KMS-11 (cell line): ENCODE measurements at regions not wholly inside any gene's neighbourhood (a gene's known extent, or its start where the extent isn't known, plus 50 kb on each side); places are given as distances from the start of the nearest gene placed in this dataset.

Experiments
- H2AFZ ChIP-seq: fragments of 200-600 bp; sonication (generic); 2 replicates; pipeline ENCODE4 v1.6.1; 2016; ENCODE audit warnings: antibody characterized with exemption, mixed run types, low read depth
- H3K27ac ChIP-seq: fragments of 200-600 bp; sonication (generic); 2 replicates; pipeline ENCODE4 v1.6.1; 2016; ENCODE audit warnings: mild to moderate bottlenecking, mixed run types
- H3K27me3 ChIP-seq: fragments of 200-600 bp; sonication (generic); 2 replicates; pipeline ENCODE4 v1.6.1; 2017; ENCODE audit warnings: mild to moderate bottlenecking, low read depth, mixed run types, moderate library complexity; ENCODE audit not compliant: insufficient read depth
- H3K36me3 ChIP-seq: fragments of 200-600 bp; sonication (generic); 2 replicates; pipeline ENCODE4 v1.6.1; 2017; ENCODE audit warnings: mild to moderate bottlenecking, mixed run types; ENCODE audit not compliant: insufficient read depth
- H3K4me1 ChIP-seq: fragments of 200-600 bp; sonication (generic); 2 replicates; pipeline ENCODE4 v1.6.1; 2016; ENCODE audit warnings: mild to moderate bottlenecking, low read depth, mixed run types; ENCODE audit not compliant: poor library complexity, severe bottlenecking
- H3K4me2 ChIP-seq: fragments of 200-600 bp; sonication (generic); 2 replicates; pipeline ENCODE4 v1.7.0; 2016; ENCODE audit warnings: mild to moderate bottlenecking, mixed run types
- H3K4me3 ChIP-seq: fragments of 200-600 bp; sonication (generic); IDR thresholded peaks from 2 replicates; pipeline ENCODE4 v1.6.1; 2017; ENCODE audit warnings: low read depth, low read length, mixed read lengths; ENCODE audit not compliant: insufficient read depth
- H3K79me2 ChIP-seq: fragments of 200-600 bp; sonication (generic); 2 replicates; pipeline ENCODE4 v1.6.1; 2016; ENCODE audit warnings: low read depth, mixed run types; ENCODE audit not compliant: insufficient read depth
- H3K9ac ChIP-seq: fragments of 200-600 bp; sonication (generic); 2 replicates; pipeline ENCODE4 v1.6.1; 2016; ENCODE audit warnings: mild to moderate bottlenecking, mixed run types
- H4K20me1 ChIP-seq: fragments of 200-600 bp; sonication (generic); 2 replicates; pipeline ENCODE4 v1.6.1; 2016; ENCODE audit warnings: mild to moderate bottlenecking, mixed run types; ENCODE audit not compliant: insufficient read depth
- TF ChIP-seq, protein P1 (sequence below): fragments of 200-600 bp; sonication (generic); conservative IDR thresholded peaks from 2 replicates; pipeline ENCODE4 v1.6.1; 2017; ENCODE audit warnings: low read depth, mild to moderate bottlenecking, antibody characterized with exemption, low read length, moderate library complexity, mixed read lengths

GRCh38 chr13:31042049-31042448, 109.6 kb downstream of the TEX26 start:
- Histone ChIP-seq H3K9ac (no peak overlapping the region), H3K27ac (no peak overlapping the region), H3K27me3 (peaks cover 16% of the 10 kb centered on the region; the same call in 1 of the 2 replicates), H4K20me1 (no peaks in the 10 kb centered on the region), H3K4me3 (no peak overlapping the region), H3K4me1 (peaks cover 18% of the 10 kb centered on the region), H3K36me3 (no peaks in the 10 kb centered on the region), H3K4me2 (no peak overlapping the region), H3K79me2 (no peaks in the 10 kb centered on the region), H2AFZ (no peak overlapping the region)
- TF ChIP-seq, protein P1, sequence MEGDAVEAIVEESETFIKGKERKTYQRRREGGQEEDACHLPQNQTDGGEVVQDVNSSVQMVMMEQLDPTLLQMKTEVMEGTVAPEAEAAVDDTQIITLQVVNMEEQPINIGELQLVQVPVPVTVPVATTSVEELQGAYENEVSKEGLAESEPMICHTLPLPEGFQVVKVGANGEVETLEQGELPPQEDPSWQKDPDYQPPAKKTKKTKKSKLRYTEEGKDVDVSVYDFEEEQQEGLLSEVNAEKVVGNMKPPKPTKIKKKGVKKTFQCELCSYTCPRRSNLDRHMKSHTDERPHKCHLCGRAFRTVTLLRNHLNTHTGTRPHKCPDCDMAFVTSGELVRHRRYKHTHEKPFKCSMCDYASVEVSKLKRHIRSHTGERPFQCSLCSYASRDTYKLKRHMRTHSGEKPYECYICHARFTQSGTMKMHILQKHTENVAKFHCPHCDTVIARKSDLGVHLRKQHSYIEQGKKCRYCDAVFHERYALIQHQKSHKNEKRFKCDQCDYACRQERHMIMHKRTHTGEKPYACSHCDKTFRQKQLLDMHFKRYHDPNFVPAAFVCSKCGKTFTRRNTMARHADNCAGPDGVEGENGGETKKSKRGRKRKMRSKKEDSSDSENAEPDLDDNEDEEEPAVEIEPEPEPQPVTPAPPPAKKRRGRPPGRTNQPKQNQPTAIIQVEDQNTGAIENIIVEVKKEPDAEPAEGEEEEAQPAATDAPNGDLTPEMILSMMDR: no peak

DNA sequence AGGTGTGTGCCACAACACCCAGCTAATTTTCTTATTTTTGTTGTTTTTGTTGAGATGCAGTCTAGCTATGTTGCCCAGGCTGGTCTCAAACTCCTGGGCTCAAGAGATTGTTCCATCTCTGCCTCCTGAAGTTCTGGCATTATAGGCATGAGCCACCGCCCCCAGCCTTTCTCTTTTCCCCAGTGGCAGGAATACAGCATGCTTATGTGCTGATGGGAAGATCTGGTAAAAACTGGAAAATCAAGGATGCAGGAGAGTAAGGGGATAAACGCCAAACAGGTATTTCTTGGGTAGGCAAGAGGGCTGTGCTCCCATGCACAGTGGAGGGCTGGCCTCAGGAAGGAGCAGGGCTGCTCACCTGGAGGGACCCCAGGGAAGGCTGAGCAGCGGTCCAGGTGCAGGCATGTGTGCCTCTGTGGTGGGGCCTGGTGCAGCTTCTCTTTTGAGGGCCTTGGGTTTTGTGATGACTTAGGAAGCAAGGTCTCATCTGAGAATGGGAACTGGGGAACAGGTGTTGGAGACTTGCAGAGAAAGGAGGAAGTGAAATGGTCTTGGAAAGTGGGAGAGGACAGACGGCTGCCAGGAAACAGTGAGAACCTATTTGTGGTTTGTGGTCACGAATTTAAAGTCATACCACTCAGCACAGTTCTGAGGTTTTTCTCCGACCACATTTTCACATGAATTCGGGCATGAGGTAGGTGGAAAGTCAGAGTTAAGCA, 106.5 kb downstream of the TEX26 start:
- Histone ChIP-seq H4K20me1 (no peaks in the 10 kb centered on the region), H3K36me3 (no peaks in the 10 kb centered on the region), H3K9ac (no peak overlapping the region), H2AFZ (no peak overlapping the region), H3K4me3 (no peak overlapping the region), H3K4me2 (peak overlapping the region; percentile 30; the same call in 1 of the 2 replicates), H3K79me2 (no peaks in the 10 kb centered on the region), H3K27me3 (peaks cover 16% of the 10 kb centered on the region; the same call in 1 of the 2 replicates), H3K4me1 (peaks cover 16% of the 10 kb centered on the region), H3K27ac (no peak overlapping the region)
- TF ChIP-seq, protein P1: no peak

DNA sequence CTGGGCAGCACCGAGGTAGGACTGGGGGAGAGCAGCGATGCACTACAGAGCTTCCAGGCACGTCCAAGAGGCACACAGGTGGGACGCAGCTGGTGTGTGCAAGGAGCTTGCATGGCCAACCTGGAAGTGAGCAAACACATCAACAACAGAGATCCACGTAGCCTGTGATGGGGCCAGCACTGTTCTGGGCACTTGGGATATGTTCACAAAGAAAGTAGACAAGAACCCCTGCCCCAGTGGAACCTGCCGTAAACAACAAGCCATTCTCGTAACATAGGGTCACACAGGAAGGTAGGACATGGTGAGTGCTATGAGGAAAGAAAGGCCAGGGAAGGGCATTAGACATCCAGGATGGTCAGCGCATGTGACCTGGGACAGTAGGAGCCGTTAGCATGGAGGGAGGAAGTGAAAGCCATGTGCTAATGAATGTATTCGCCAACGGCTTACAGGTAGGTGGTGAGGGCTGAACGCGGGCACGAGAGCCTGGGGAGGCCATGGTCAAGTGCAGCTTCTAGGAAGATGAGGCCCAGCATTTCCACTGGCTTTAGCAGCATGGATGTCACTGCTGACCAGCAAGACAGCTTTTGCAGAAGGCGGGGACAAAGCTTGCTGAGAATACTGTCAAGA, 105.5 kb downstream of the TEX26 start:
- Histone ChIP-seq H4K20me1 (no peaks in the 10 kb centered on the region), H3K4me2 (no peak overlapping the region), H3K4me1 (peaks cover 16% of the 10 kb centered on the region), H3K9ac (no peak overlapping the region), H3K36me3 (no peaks in the 10 kb centered on the region), H2AFZ (no peak overlapping the region), H3K79me2 (no peaks in the 10 kb centered on the region), H3K4me3 (no peak overlapping the region), H3K27me3 (peaks cover 13% of the 10 kb centered on the region; the same call in 1 of the 2 replicates), H3K27ac (no peak overlapping the region)
- TF ChIP-seq, protein P1: no peak

DNA sequence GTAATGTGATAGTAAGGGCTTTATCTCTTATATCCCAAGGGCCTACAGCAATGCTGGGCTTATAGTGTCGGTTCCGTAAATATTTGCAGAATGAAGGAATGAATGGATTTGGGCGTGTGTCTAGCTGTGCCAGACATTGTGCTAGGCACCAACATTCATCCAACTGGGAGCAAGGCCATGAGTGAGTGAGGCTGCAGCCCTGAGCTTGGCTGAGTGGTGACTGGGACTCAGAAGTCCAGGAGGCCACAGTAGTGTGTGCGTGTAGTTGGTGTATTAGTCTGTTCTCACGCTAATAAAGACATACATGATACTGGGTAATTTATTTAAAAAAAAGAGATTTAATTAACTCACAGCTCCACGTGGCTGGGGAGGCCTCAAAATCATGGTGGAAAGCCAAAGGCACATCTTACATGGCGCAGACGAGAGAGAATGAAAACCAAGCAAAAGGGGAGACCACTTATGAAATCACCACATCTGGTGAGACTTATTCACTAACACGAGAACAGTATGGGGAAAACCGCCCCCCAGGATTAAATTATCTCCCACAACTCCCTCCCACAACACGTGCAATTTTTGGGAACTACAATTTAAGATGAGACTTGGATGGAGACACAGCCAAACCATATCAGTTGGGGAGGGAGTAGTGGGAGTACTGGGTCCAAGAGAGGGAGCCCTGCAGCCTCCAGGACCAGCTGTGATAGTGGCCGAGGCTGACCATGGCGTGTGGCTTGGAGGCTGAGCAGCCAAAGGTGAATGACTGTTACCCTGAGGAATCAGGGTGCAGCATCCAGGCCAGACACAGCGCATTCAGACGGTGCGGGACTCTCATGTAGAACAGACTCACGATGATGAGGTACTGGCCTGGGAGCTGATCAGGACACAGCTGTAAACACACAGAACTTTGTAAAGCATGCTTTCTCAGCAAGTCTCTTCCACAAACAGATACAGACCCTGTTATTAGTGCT, 104.6 kb downstream of the TEX26 start:
- H3K4me2 ChIP-seq: no peak overlapping the region
- no peak overlapping the region for H3K4me3 ChIP-seq
- peaks cover 16% of the 10 kb centered on the region for H3K4me1 ChIP-seq
- H3K27ac ChIP-seq: no peak overlapping the region
- no peaks in the 10 kb centered on the region for H3K79me2 ChIP-seq
- no peaks in the 10 kb centered on the region for H3K36me3 ChIP-seq
- no peaks in the 10 kb centered on the region for H4K20me1 ChIP-seq
- H3K9ac ChIP-seq: no peak overlapping the region
- H3K27me3 ChIP-seq: peaks cover 13% of the 10 kb centered on the region; the same call in 1 of the 2 replicates
- TF ChIP-seq, protein P1: no peak
- no peak overlapping the region for H2AFZ ChIP-seq
